Natural killer cell treated with Interleukin-12 subunit alpha and Interleukin-12 subunit beta and Interleukin-15 and Interleukin-18, amount 100 ng/mL, for 72 hours (primary cell): ENCODE measurements at regions not wholly inside any gene's neighbourhood (a gene's known extent, or its start where the extent isn't known, plus 50 kb on each side); places are given as distances from the start of the nearest gene placed in this dataset.

Experiments used
- ATAC-seq, 2 donors: fragments of 150-1000 bp; cut with Tn5 transposase in 1 of 2; sonication (Bioruptor Pico), chemical (Tn5 transposase) in 1 of 2; 2 replicates each; pipeline ENCODE4 v1.10.0; 2021
- DNase-seq: peaks from one replicate; pipeline ENCODE4 v3.0.0; 2022; ENCODE audit warnings: low spot score
- H3K27ac Mint-ChIP-seq, 2 donors: 1 replicate in 1 of 2; 2 replicates in 1 of 2; pipeline ENCODE4 v1.8.0; 2022; ENCODE audit warnings: mixed read lengths in 2 of 2, mild to moderate bottlenecking in 1 of 2, moderate library complexity in 1 of 2
- H3K27me3 Mint-ChIP-seq, 2 donors: 1 replicate in 1 of 2; 2 replicates in 1 of 2; pipeline ENCODE4 v1.8.0; 2022; ENCODE audit warnings: mixed read lengths in 2 of 2
- H3K36me3 Mint-ChIP-seq: one replicate; pipeline ENCODE4 v1.8.0; 2022; ENCODE audit warnings: mixed read lengths
- H3K4me1 Mint-ChIP-seq, 2 donors: 1 replicate in 1 of 2; 2 replicates in 1 of 2; pipeline ENCODE4 v1.8.0; 2022; ENCODE audit warnings: low read depth in 2 of 2, mixed read lengths in 2 of 2, mild to moderate bottlenecking in 1 of 2
- H3K4me3 Mint-ChIP-seq: one replicate; pipeline ENCODE4 v1.8.0; 2022; ENCODE audit warnings: mixed read lengths
- H3K9me3 Mint-ChIP-seq: 2 replicates; pipeline ENCODE4 v1.8.0; 2022; ENCODE audit warnings: mixed read lengths

DNA sequence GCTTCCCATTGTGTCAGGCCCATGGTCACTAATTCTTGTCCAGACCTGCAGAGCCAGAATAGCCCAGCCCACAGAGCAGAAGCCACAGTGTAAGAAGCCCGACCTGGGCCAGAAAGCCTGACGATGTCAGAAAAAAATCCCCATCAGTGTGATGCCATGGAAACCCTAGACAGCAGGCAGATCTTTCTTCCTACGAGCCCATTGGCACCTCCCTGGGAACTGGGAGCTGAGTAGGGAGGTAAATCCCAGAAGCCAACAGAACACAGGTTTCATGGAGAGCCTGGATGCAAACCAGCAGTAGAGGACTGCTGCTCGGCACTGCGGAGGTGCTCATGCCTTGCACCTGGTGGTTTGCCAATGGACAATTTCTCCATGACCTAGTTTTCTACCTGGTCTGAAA lies 82.2 kb upstream of the SLC22A16 start:
- Mint-ChIP-seq H3K27me3 (peaks cover 5 to 7% of the 10 kb centered on the region in 2 donors), H3K4me1 (peaks cover 8 to 9% of the 10 kb centered on the region in 2 donors), H3K4me3 (no peak overlapping the region), H3K36me3 (no peaks in the 10 kb centered on the region), H3K9me3 (no peaks in the 10 kb centered on the region), H3K27ac (no peak overlapping the region)
- ATAC-seq (no peak), DNase-seq (no peak)

DNA sequence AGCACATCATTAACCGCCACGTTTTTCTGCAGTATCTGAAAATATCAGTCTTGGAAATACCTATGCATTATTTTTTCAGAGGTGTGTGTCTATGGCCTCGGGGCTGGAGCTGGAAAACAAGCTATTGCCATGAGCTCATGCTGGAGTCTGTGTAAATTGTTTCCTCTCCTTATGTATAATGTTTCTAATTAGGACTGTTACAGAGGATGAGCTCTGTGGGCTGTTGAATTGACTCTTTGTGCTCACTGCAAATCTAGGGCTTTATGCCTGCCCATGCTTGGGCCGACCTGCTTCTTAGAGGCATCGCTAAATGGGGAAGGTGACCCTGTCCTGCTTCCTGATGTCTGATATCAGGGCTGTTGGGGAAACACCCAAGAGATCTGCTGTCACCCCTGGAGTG lies 80.8 kb upstream of the SLC22A16 start:
- Mint-ChIP-seq H3K4me3 (no peak overlapping the region), H3K36me3 (no peaks in the 10 kb centered on the region), H3K9me3 (no peaks in the 10 kb centered on the region), H3K27ac (no peak overlapping the region), H3K4me1 (peaks cover 8 to 9% of the 10 kb centered on the region in 2 donors), H3K27me3 (peaks cover 7% of the 10 kb centered on the region in 2 donors)
- ATAC-seq (no peak), DNase-seq (no peak)

DNA sequence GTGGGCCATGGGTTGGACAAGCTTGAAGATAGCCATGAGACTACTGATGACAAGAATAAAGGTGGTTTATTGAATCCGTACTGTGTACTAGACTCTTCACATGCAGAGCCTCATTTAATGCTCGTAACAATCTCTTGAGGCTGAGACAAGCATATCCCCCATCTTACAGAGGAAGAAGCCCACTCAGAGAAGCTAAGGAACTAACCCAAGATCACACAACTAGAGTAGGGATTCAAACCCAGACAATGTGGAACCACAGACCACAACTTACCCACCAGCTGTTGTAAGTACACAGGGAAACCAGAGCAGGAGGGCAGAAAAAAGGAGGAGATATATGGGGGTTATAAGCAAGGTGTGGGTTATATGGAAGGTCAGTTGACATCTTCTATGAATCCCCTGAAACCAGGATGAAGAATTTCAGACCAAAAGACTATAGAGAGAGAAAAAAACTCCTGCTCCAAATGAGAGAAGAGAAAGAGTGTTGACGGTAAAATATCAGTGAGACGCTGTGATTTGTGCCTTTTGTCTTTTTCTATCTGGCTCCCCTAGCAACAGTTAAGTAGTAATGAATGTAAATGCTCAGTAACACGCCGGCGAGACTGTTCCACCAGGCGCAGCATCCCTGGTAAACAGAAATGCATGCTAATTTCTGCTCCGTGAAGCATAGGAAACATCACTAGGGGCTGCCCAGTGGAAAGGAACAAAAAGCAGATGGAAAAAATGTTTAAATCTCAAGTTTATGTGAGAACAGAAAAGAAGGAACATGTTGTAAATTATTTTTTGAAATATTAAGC lies 80.1 kb upstream of the SLC22A16 start:
- no peak for ATAC-seq
- Mint-ChIP-seq H3K36me3 (no peaks in the 10 kb centered on the region), H3K4me1 (peaks cover 8 to 9% of the 10 kb centered on the region in 2 donors), H3K9me3 (no peaks in the 10 kb centered on the region), H3K27ac (no peak overlapping the region), H3K27me3 (peaks cover 7 to 9% of the 10 kb centered on the region in 2 donors), H3K4me3 (no peak overlapping the region)
- no peak for DNase-seq

DNA sequence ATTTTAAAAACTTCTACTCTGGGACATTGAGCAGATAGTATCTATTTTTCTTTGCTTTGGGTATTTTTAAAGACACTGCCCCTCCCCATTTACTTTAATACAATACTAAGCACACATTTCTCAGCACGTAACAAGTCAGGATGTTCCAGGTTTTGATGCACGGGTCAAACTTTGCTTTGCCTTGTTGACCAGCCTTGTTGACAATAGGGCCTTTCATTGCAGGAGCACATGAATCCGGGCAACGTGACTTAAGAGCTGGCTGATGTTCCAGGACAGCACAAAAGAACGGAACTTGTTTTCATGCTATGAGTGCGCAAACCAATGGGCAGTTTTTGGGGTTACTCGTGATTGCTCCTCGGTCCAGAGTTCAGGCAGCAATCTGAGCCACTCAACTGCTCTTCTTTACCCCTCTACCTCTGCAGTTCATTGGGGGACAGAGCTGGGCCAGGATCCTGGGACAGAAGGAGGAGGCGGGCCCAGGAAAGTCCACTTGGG lies 78.6 kb upstream of the SLC22A16 start:
- no peak overlapping the region for H3K27ac Mint-ChIP-seq
- ATAC-seq: no peak
- no peak overlapping the region for H3K4me3 Mint-ChIP-seq
- H3K27me3 Mint-ChIP-seq: peaks cover 7 to 15% of the 10 kb centered on the region in 2 donors
- DNase-seq: no peak
- H3K9me3 Mint-ChIP-seq: no peaks in the 10 kb centered on the region
- H3K36me3 Mint-ChIP-seq: no peaks in the 10 kb centered on the region
- no peaks in the 10 kb centered on the region for H3K4me1 Mint-ChIP-seq

DNA sequence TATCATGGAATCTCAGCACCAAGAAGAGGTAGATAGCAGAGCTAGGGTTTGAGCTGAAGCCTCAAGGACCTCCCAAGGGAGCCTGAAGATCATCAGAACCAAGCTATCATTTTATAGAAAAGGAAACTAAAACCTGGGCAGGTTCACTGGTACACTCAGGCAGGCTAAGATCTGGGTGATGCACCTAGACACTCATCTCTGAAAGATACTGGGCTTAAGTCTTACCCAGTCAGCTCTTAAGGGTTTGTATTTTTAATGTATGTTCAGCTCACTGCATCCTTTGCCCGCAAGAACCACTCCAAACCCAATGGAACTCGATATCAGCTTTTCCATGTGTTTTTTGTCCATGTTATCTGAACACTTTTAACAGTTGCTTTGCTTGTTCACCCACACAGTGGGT lies 78.0 kb upstream of the SLC22A16 start:
- DNase-seq (no peak), ATAC-seq (no peak)
- Mint-ChIP-seq H3K36me3 (no peaks in the 10 kb centered on the region), H3K27ac (no peak overlapping the region), H3K27me3 (peaks cover 7 to 15% of the 10 kb centered on the region in 2 donors), H3K4me3 (no peak overlapping the region), H3K4me1 (no peaks in the 10 kb centered on the region), H3K9me3 (no peaks in the 10 kb centered on the region)

DNA sequence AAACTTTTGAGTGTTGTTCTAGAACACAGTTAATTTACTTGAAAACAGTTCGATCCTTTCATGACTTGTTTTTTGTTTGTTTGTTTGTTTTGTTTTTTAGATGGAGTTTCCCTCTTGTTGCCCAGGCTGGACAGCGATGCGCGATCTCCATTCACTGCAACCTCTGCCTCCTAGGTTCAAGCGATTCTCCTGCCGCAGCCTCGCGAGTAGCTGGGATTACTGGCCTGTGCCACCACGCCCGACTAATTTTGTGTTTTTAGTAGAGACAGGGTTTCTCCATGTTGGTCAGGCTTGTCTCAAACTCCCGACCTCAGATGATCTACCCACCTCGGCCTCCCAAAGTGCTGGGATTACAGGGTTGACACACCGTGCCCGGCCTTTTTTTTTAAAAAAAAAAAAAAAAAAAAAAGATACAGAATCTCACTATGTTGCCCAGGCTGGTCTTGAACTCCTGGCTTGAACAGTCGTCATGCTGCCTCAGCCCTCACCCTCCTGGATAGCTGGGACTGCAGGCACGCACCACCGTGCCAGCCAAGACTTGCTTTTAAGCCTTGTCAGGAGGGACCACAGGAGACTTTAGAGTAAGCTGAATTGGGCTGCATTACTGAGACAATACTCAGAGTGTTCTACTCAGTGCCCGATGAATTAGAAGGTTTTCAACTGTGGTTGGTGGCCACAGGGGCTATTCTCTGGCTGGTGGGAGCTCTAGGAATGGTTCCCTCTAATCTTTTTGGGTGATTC lies 76.7 kb upstream of the SLC22A16 start:
- Mint-ChIP-seq H3K4me3 (no peak overlapping the region), H3K27me3 (peaks cover 7 to 15% of the 10 kb centered on the region in 2 donors), H3K27ac (no peak overlapping the region), H3K4me1 (no peaks in the 10 kb centered on the region), H3K36me3 (no peaks in the 10 kb centered on the region), H3K9me3 (no peaks in the 10 kb centered on the region)
- ATAC-seq (no peak), DNase-seq (no peak)

DNA sequence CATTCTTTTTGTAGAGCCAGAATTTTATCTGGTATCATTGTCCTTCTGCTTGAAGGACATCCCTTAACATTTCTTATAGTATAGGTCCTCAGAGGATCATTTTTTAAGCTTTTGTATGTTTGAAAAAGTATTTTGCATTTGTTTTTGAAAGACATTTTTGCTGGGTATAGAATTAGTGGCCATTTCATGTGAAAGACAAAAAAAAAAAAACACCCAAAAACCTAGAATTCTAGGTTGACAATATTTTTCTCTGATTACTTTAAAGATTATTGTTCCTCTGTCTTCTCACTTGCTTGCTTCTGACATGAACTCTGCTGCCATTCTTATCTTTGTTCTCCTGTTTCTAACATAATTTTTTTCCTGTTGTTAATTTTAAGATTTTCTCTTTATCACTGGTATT lies 75.7 kb upstream of the SLC22A16 start:
- Mint-ChIP-seq H3K27me3 (peaks cover 7 to 15% of the 10 kb centered on the region in 2 donors), H3K27ac (no peak overlapping the region)

DNA sequence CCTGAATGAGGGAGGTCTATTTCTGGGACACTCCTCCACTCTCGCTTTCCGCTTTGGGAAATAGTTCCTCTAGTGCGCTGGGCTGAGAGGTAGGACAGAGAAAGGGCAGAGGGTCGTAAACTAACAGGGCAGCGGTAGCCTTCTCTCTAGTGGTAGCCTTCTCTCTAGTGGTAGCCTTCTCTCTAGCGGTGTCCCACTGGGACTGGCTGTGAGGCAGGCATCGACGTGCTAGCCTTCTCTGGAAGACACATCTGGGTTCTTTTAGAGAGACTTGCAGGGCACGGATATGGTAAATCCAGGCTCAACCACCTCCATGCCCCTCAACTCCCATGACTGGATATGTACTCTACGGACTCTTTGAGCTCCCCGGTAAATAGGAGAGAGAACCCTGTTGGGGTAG lies 74.7 kb upstream of the SLC22A16 start:
- no peaks in the 10 kb centered on the region for H3K9me3 Mint-ChIP-seq
- H3K36me3 Mint-ChIP-seq: no peaks in the 10 kb centered on the region
- peaks cover 0 to 16% of the 10 kb centered on the region in 2 donors for H3K27me3 Mint-ChIP-seq
- no peak overlapping the region for H3K27ac Mint-ChIP-seq
- no peaks in the 10 kb centered on the region for H3K4me1 Mint-ChIP-seq
- ATAC-seq (no peak), DNase-seq (no peak)
- H3K4me3 Mint-ChIP-seq: no peak overlapping the region

More for the DNA sequence above, 75.7 kb upstream of the SLC22A16 start:
- no peak for DNase-seq
- no peaks in the 10 kb centered on the region for H3K4me1 Mint-ChIP-seq
- no peak overlapping the region for H3K4me3 Mint-ChIP-seq
- no peaks in the 10 kb centered on the region for H3K36me3 Mint-ChIP-seq
- ATAC-seq: no peak
- no peaks in the 10 kb centered on the region for H3K9me3 Mint-ChIP-seq

DNA sequence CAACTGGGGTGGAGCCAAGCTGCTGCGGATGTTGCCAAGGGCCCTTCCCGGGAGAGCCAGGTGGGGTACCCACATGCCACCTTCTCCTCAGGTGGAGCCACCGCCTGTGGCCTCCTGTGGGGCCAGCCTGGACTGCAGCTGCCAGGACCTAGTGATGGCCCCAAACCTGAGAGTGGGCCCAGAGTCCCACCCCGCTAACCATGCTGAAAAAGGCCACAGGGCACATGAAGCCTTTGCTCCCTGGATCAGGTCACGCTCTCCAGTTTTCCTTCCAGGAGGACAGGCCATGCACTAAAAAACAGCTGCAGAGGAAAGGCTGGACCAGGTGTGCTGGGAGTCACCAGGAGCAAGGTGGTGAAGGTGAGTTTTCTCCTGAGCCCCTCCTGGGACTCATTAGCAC lies 73.9 kb upstream of the SLC22A16 start:
- ATAC-seq: no peak
- no peak overlapping the region for H3K4me3 Mint-ChIP-seq
- H3K27me3 Mint-ChIP-seq: peaks cover 0 to 16% of the 10 kb centered on the region in 2 donors
- no peaks in the 10 kb centered on the region for H3K36me3 Mint-ChIP-seq
- DNase-seq: no peak
- peaks cover under 1% of the 10 kb centered on the region in 2 donors for H3K4me1 Mint-ChIP-seq
- H3K27ac Mint-ChIP-seq: no peak overlapping the region
- no peaks in the 10 kb centered on the region for H3K9me3 Mint-ChIP-seq

DNA sequence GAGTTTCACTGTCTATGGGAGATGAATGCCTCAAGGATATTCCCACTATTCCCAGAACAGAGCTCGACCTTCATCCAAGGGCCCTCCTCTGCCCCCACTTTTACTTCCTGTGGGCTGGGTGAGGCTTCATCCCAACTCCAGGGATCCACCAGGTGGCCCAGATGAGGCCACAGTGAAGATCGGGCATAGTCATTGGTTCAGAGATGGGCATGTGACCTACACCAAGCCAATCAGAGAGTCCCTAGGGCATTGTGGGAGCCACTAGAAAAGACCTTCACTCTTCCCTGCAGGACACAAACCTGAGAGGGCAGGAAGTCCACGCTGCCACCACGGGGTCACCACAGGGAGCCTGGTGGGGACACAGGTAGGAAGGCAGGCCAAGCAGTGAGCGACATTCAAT lies 72.9 kb upstream of the SLC22A16 start:
- Mint-ChIP-seq H3K4me1 (peaks cover 4 to 10% of the 10 kb centered on the region in 2 donors), H3K27me3 (peaks cover 0 to 14% of the 10 kb centered on the region in 2 donors)

DNA sequence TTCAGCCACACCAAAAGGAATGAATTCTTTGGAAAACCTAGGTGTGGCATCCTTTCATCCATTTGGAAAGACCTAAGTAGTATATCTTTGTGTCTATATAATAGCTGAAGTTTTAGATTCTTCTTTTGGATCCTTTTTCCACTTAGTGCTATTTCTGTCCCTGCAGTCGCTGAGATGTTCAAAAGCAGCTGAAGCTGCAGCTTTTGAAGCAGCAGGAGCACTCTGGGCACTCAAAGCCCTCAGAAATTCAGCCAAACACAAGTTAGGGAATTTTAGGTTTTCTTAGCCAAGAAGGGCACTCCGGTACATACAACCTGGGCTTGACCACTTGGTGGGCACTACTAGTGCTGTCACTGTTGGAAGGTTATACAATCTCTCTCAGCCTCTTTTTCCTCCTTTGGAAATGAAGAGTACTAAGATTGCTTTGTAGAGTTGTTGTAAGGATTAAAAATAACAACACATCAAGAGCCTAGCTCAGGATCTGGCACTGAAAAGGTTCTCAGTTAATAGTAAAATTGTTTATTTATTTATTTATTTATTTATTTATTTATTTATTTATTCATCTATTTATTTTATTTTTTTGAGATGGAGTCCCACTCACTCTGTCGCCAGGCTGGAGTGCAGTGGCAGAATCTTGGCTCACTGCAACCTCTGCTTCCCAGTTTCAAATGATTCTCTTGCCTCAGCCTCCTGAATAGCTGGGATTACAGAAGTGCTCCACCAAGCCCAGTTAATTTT lies 71.9 kb upstream of the SLC22A16 start:
- Mint-ChIP-seq H3K27me3 (peaks cover 6 to 17% of the 10 kb centered on the region in 2 donors), H3K9me3 (peaks cover 2% of the 10 kb centered on the region), H3K4me3 (no peak overlapping the region), H3K36me3 (no peaks in the 10 kb centered on the region), H3K27ac (no peak overlapping the region), H3K4me1 (peaks cover 10 to 16% of the 10 kb centered on the region in 2 donors)
- ATAC-seq: no peak
- DNase-seq: no peak

More for the DNA sequence above, 72.9 kb upstream of the SLC22A16 start:
- ATAC-seq: no peak
- no peaks in the 10 kb centered on the region for H3K36me3 Mint-ChIP-seq
- no peak overlapping the region for H3K27ac Mint-ChIP-seq
- no peak for DNase-seq
- peaks cover 2% of the 10 kb centered on the region for H3K9me3 Mint-ChIP-seq
- no peak overlapping the region for H3K4me3 Mint-ChIP-seq

DNA sequence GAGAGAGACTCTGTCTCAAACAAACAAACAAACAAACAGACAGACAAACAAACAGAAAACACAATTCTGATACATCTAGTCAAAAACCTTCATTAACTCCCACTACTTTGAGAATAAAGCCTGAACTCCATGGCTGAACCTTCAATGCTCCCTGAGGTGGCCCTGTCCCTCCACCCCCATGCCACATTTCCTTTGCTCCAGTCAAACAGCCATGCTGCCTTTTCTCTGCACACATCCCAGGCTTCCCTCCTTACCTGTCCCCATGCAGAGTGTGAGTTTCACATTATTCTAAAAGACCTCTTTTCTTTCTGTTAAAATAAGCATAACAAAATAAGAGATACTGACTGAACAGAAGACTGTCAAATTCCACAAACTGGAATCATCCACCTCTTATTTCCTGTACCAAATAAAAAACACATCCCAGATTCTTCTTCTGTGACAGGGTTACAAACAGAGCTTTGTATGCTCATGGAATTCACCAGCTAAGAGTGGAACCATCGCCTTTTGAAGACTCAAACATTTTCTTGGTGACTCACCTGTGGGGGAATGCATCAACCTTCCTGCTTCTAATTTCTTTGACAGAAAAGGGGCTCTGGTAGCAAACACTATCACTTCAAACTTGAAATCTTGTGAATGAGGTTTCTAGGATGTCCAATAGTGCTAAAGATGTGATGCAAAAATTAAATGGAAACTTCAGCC lies 71.0 kb upstream of the SLC22A16 start:
- no peak overlapping the region for H3K27ac Mint-ChIP-seq
- peaks cover 10 to 17% of the 10 kb centered on the region in 2 donors for H3K4me1 Mint-ChIP-seq
- H3K27me3 Mint-ChIP-seq: peaks cover 7 to 17% of the 10 kb centered on the region in 2 donors
- ATAC-seq (no peak), DNase-seq (no peak)
- H3K36me3 Mint-ChIP-seq: no peaks in the 10 kb centered on the region
- H3K4me3 Mint-ChIP-seq: no peak overlapping the region
- H3K9me3 Mint-ChIP-seq: peaks cover 2% of the 10 kb centered on the region
